ENCODE measurements at regions not wholly inside any gene's neighbourhood (a gene's known extent, or its start where the extent isn't known, plus 50 kb on each side); places are given as distances from the start of the nearest gene placed in this dataset. TPM values are rescaled to one million over a fixed set of nuclear protein-coding genes. Genes with fewer than 3 reads are reported as not detected.

DNA sequence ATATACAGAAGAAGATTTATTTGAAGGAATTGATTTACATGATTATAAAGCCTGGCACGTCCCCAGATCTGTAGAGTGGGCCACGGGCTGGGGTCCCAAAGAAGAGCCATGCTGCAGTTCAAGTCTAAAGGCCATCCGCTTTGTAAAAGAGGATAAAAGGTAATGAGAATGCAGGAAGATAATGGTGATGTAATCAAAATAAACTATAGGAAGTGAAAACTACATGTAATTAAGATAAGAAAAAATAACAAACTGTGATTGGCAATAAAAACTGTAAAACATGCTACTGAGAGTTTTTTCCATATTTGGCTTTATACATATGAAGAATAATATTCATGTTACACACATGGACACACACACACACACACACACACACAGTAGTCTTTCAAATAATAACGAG is 59.0 kb upstream of the TMEFF2 start:
- no peak for DNase-seq (ENCODE audit: low read depth in 4 of 6, low spot score in 6 of 6)
- WGBS (ENCODE audit: insufficient coverage), result no CpG with 5 or more reads among the region's 4 CpGs
- Histone ChIP-seq H3K9me3 (ENCODE audit: control insufficient read depth, insufficient read depth, low read length) (no peaks in the 10 kb centered on the region), H3K27me3 (ENCODE audit: control insufficient read depth, insufficient read depth, low read length) (no peaks in the 10 kb centered on the region), H3K27ac (ENCODE audit: low read depth, low read length) (no peak overlapping the region), H3K36me3 (ENCODE audit: control insufficient read depth, insufficient read depth, low read length) (no peaks in the 10 kb centered on the region), H3K4me1 (ENCODE audit: control insufficient read depth, insufficient read depth, low read length) (no peaks in the 10 kb centered on the region), H3K4me3 (ENCODE audit: low read depth, low read length) (no peak overlapping the region)

DNA sequence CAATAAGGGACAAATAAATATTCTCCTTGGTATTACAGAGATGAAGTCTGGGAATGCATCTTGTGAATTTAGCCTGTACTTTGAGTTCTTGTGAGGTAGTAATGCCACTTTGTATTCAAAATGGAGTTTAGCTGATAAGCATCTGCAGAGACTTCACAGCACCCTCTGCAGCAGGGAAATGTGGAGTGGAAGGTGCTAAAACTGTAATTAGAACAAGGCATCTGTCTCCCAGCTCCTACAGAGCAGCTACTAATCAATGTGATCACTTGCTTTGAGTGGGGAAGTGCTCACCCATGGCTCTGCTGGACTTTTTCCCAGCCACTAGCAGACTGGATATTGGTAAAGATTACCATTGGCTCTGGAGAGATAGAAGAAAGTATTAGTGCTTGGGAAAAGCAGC is 56.2 kb upstream of the TMEFF2 start:
- peak in 2 of 6 donors; percentile 1 to 47 for DNase-seq (ENCODE audit: low read depth in 4 of 6, low spot score in 6 of 6)

DNA sequence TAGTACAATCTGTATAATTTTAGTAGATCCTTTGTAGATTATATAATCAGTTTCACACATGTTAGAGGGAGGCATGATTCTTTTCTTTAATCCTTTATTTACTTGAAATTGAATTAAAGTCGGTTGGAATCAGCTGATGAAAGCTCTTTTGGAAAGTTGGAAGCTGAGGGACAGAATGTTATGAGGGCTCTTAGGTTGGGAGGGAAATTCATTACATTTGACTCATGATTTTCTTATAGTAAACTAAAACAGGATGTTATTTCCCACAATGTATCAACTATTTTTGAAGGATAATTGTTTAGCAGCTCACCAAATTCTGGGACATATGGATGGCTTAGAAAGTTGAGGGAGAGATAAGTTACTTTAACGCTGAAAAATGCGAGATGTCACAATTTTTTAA is 52.7 kb upstream of the TMEFF2 start:
- WGBS (ENCODE audit: insufficient coverage), result no CpG with 5 or more reads among the region's 3 CpGs
- no peaks in the 10 kb centered on the region for H3K36me3 ChIP-seq (ENCODE audit: control insufficient read depth, insufficient read depth, low read length)

More for the DNA sequence above, 56.2 kb upstream of the TMEFF2 start:
- H3K4me3 ChIP-seq (ENCODE audit: low read depth, low read length), result no peak overlapping the region
- H3K27ac ChIP-seq (ENCODE audit: low read depth, low read length), result no peak overlapping the region
- no peaks in the 10 kb centered on the region for H3K9me3 ChIP-seq (ENCODE audit: control insufficient read depth, insufficient read depth, low read length)
- H3K4me1 ChIP-seq (ENCODE audit: control insufficient read depth, insufficient read depth, low read length), result no peaks in the 10 kb centered on the region
- H3K27me3 ChIP-seq (ENCODE audit: control insufficient read depth, insufficient read depth, low read length), result no peaks in the 10 kb centered on the region
- no peaks in the 10 kb centered on the region for H3K36me3 ChIP-seq (ENCODE audit: control insufficient read depth, insufficient read depth, low read length)

DNA sequence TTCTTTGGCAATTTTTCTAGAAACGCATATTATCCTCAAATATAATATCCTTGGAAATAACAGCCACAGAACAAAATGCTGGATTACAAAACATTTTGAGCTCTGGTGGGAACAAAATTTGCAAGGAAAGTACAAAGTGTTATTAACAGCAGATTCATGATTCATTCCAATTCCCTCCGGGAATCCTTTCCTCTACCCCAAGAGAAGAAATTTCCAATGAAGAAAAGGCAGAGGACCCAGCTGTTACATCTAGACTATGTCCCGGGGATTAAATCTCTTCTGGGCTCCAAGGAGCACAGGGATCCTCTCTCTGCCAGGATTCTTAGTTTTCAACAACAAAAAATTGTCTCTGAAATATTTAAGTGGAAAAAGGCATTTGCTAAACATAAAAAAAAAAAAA is 51.6 kb upstream of the TMEFF2 start:
- WGBS (ENCODE audit: insufficient coverage), result no CpG with 5 or more reads among the region's 3 CpGs
- no peaks in the 10 kb centered on the region for H3K36me3 ChIP-seq (ENCODE audit: control insufficient read depth, insufficient read depth, low read length)
- no peaks in the 10 kb centered on the region for H3K9me3 ChIP-seq (ENCODE audit: control insufficient read depth, insufficient read depth, low read length)
- H3K4me3 ChIP-seq (ENCODE audit: low read depth, low read length), result no peak overlapping the region
- no peaks in the 10 kb centered on the region for H3K27me3 ChIP-seq (ENCODE audit: control insufficient read depth, insufficient read depth, low read length)
- H3K4me1 ChIP-seq (ENCODE audit: control insufficient read depth, insufficient read depth, low read length), result no peaks in the 10 kb centered on the region
- no peak overlapping the region for H3K27ac ChIP-seq (ENCODE audit: low read depth, low read length)
- no peak for DNase-seq (ENCODE audit: low read depth in 4 of 6, low spot score in 6 of 6)

More for the DNA sequence above, 52.7 kb upstream of the TMEFF2 start:
- Histone ChIP-seq H3K4me3 (ENCODE audit: low read depth, low read length) (no peak overlapping the region), H3K27ac (ENCODE audit: low read depth, low read length) (no peak overlapping the region), H3K27me3 (ENCODE audit: control insufficient read depth, insufficient read depth, low read length) (no peaks in the 10 kb centered on the region), H3K9me3 (ENCODE audit: control insufficient read depth, insufficient read depth, low read length) (no peaks in the 10 kb centered on the region), H3K4me1 (ENCODE audit: control insufficient read depth, insufficient read depth, low read length) (no peaks in the 10 kb centered on the region)
- no peak for DNase-seq (ENCODE audit: low read depth in 4 of 6, low spot score in 6 of 6)

DNA sequence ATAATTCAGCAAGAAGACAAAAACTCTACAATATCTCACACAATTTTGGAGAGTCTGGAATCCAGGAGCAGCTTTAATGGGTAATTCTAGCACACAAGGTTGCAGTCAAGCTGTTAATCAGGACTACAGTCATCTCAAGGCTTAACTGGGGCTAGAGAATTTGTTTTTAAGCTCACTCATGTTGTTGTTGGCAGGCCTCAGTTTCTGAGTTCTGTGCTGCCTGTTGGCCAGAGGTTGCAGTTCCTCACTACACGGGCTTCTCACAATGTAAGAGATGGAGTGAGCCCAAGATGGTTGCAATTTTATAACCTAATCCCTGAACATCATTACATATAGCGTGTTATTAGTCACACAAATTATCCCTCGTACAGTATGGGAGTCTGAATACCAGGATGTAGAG is 50.6 kb upstream of the TMEFF2 start:
- no peak overlapping the region for H3K4me3 ChIP-seq (ENCODE audit: low read depth, low read length)
- H3K9me3 ChIP-seq (ENCODE audit: control insufficient read depth, insufficient read depth, low read length), result no peaks in the 10 kb centered on the region
- no peaks in the 10 kb centered on the region for H3K27me3 ChIP-seq (ENCODE audit: control insufficient read depth, insufficient read depth, low read length)
- H3K36me3 ChIP-seq (ENCODE audit: control insufficient read depth, insufficient read depth, low read length), result no peaks in the 10 kb centered on the region
- WGBS (ENCODE audit: insufficient coverage), result no CpG with 5 or more reads among the region's 3 CpGs
- no peaks in the 10 kb centered on the region for H3K4me1 ChIP-seq (ENCODE audit: control insufficient read depth, insufficient read depth, low read length)
- no peak overlapping the region for H3K27ac ChIP-seq (ENCODE audit: low read depth, low read length)
- DNase-seq (ENCODE audit: low read depth in 4 of 6, low spot score in 6 of 6), result no peak

Small RNA genes lying in the stretch of these regions (small RNA-seq; reads per million reads assigned to genes)
- gene AC068135.1 (ENCODE audit: low replicate concordance) (not detected), gene AC074290.1 (ENCODE audit: low replicate concordance) (not detected), gene RF00017 (ENCODE audit: low replicate concordance) (not detected), gene RF00273 (ENCODE audit: low replicate concordance) (not detected), gene RNU6-169P (ENCODE audit: low replicate concordance) (not detected)

Measured in spinal cord (tissue), 10 donors.